ENCODE measurements at regions not wholly inside any gene's neighbourhood (a gene's known extent, or its start where the extent isn't known, plus 50 kb on each side); places are given as distances from the start of the nearest gene placed in this dataset.
"Not testable (repeated sequence)": the region's sequence is repeated elsewhere in the genome, so short reads cannot be mapped to it uniquely, and the experiment has no call there.

GRCh38 chr13:63837701-63838100 is 2422.1 kb upstream of the PCDH20 start:
- not testable (repeated sequence) for FAIRE-seq; H3K27ac ChIP-seq (ENCODE audit: low read depth in 1 of 3, low read length in 2 of 3); DNase-seq; H3K4me1 ChIP-seq (ENCODE audit: control insufficient read depth in 3 of 3, insufficient read depth in 2 of 3, low read depth in 1 of 3, low read length in 2 of 3); H3K27me3 ChIP-seq (ENCODE audit: control insufficient read depth in 3 of 3, insufficient read depth in 3 of 3, low read length in 3 of 3); H3K36me3 ChIP-seq (ENCODE audit: control insufficient read depth in 3 of 3, insufficient read depth in 2 of 3, low read depth in 1 of 3, low read length in 3 of 3); H3K4me3 ChIP-seq (ENCODE audit: low read depth in 1 of 3, low read length in 3 of 3)
- WGBS, 3 donors, result 94 to 96% (median 95%) methylated on average over 20 to 21 of the region's 21 CpGs
- peaks cover 1 to 46% of the 10 kb centered on the region in 2 donors for H3K9me3 ChIP-seq (ENCODE audit: control insufficient read depth in 2 of 2, insufficient read depth in 1 of 2, low read depth in 1 of 2, low read length in 1 of 2)

- not testable (repeated sequence) for FAIRE-seq; H3K27ac ChIP-seq (ENCODE audit: low read depth in 1 of 3, low read length in 2 of 3); DNase-seq; H3K27me3 ChIP-seq (ENCODE audit: control insufficient read depth in 3 of 3, insufficient read depth in 3 of 3, low read length in 3 of 3); H3K9me3 ChIP-seq (ENCODE audit: control insufficient read depth in 2 of 2, insufficient read depth in 1 of 2, low read depth in 1 of 2, low read length in 1 of 2); H3K36me3 ChIP-seq (ENCODE audit: control insufficient read depth in 3 of 3, insufficient read depth in 2 of 3, low read depth in 1 of 3, low read length in 3 of 3); H3K4me3 ChIP-seq (ENCODE audit: low read depth in 1 of 3, low read length in 3 of 3); H3K4me1 ChIP-seq (ENCODE audit: control insufficient read depth in 3 of 3, insufficient read depth in 2 of 3, low read depth in 1 of 3, low read length in 2 of 3)
- WGBS, 3 donors, result no CpG with 5 or more reads among the region's 2 CpGs
Measured at GRCh38 chr13:63829609-63830008, 2414.0 kb upstream of the PCDH20 start.

DNA sequence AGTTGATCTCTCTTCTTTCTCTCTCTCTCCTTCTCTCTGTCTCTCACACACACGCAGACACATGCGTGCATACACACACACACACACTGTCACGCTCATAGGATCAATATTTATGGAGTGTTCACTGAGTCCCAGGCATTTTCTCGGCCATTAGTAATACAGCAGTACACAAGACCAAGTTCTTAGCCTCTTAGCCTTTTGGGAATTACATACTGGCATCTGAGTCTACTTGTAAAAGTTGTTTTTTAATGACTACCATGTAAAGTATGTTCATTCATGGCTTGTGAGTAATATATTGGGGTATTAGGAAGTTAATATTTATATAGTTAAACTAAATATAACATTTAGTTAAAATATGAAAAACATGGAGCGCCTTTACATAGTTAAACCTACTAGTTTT is 2406.1 kb upstream of the PCDH20 start:
- H3K4me3 ChIP-seq (ENCODE audit: low read depth in 1 of 3, low read length in 3 of 3); DNase-seq; H3K27me3 ChIP-seq (ENCODE audit: control insufficient read depth in 3 of 3, insufficient read depth in 3 of 3, low read length in 3 of 3); H3K27ac ChIP-seq (ENCODE audit: low read depth in 1 of 3, low read length in 2 of 3); H3K4me1 ChIP-seq (ENCODE audit: control insufficient read depth in 3 of 3, insufficient read depth in 2 of 3, low read depth in 1 of 3, low read length in 2 of 3); FAIRE-seq; H3K9me3 ChIP-seq (ENCODE audit: control insufficient read depth in 2 of 2, insufficient read depth in 1 of 2, low read depth in 1 of 2, low read length in 1 of 2); H3K36me3 ChIP-seq (ENCODE audit: control insufficient read depth in 3 of 3, insufficient read depth in 2 of 3, low read depth in 1 of 3, low read length in 3 of 3): not testable (repeated sequence)
- WGBS, 3 donors, result 60 to 68% methylated on average over 5 of the region's 5 CpGs; no CpG with 5 or more reads in 1 of the 3 donors

GRCh38 chr13:63811428-63812004 is 2395.9 kb upstream of the PCDH20 start:
- FAIRE-seq, DNase-seq: not testable (repeated sequence)
- 90 to 94% (median 93%) methylated on average over 41 of the region's 41 CpGs for WGBS, 3 donors

DNA sequence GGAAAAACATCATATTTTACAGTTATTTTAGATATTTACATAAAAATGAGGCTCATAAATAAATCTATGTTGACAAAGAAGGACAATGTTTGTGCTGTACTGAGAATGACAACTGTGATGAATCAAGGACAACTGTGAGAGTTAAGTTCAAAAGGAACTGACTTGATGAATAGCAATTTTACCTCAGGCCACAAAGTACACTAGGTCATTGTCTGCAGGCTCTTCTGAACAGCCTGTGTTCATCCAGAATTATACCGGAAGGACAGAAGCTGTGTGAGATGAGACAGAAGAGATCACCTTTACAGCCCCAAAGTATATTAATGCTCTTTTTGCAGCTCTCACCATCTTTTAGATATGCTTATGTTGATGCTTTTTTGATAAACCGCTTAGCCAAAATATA is 2375.5 kb upstream of the PCDH20 start:
- FAIRE-seq, result not testable (repeated sequence)
- WGBS, 3 donors, result 90 to 94% (median 92%) methylated on average over 2 of the region's 2 CpGs

More at GRCh38 chr13:63811428-63812004, 2395.9 kb upstream of the PCDH20 start:
- not testable (repeated sequence) for H3K4me1 ChIP-seq (ENCODE audit: control insufficient read depth in 3 of 3, insufficient read depth in 2 of 3, low read depth in 1 of 3, low read length in 2 of 3); H3K4me3 ChIP-seq (ENCODE audit: low read depth in 1 of 3, low read length in 3 of 3); H3K27me3 ChIP-seq (ENCODE audit: control insufficient read depth in 3 of 3, insufficient read depth in 3 of 3, low read length in 3 of 3); H3K27ac ChIP-seq (ENCODE audit: low read depth in 1 of 3, low read length in 2 of 3); H3K9me3 ChIP-seq (ENCODE audit: control insufficient read depth in 2 of 2, insufficient read depth in 1 of 2, low read depth in 1 of 2, low read length in 1 of 2); H3K36me3 ChIP-seq (ENCODE audit: control insufficient read depth in 3 of 3, insufficient read depth in 2 of 3, low read depth in 1 of 3, low read length in 3 of 3)

DNA sequence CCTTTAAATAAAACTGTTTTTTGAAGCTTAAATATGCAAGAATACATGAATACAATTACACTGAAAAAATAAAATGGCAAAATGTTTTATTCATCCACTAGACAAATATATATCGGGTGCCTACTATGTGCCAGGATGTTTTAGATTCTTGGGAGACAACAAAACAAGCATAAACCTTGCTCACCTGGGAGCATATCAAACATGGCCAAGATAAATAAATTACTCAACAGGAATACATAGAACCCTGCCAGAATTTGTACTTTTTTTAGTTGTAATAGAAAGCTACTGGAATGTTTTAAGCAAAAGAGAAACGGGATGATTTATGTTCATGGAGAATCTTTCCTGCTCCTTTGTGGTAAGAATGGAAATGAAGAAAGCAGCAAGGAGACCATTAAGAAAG is 2358.5 kb upstream of the PCDH20 start:
- H3K4me1 ChIP-seq (ENCODE audit: control insufficient read depth in 3 of 3, insufficient read depth in 2 of 3, low read depth in 1 of 3, low read length in 2 of 3), result no peaks in the 10 kb centered on the region
- H3K4me3 ChIP-seq (ENCODE audit: low read depth in 1 of 3, low read length in 3 of 3), result no peak overlapping the region
- H3K27me3 ChIP-seq (ENCODE audit: control insufficient read depth in 3 of 3, insufficient read depth in 3 of 3, low read length in 3 of 3), result no peaks in the 10 kb centered on the region
- no peak for DNase-seq
- no peak overlapping the region for H3K27ac ChIP-seq (ENCODE audit: low read depth in 1 of 3, low read length in 2 of 3)
- no peak for FAIRE-seq
- 71 to 83% (median 76%) methylated on average over 2 of the region's 2 CpGs for WGBS, 3 donors
- no peaks in the 10 kb centered on the region for H3K36me3 ChIP-seq (ENCODE audit: control insufficient read depth in 3 of 3, insufficient read depth in 2 of 3, low read depth in 1 of 3, low read length in 3 of 3)
- no peaks in the 10 kb centered on the region for H3K9me3 ChIP-seq (ENCODE audit: control insufficient read depth in 2 of 2, insufficient read depth in 1 of 2, low read depth in 1 of 2, low read length in 1 of 2)

More for the DNA sequence above, 2375.5 kb upstream of the PCDH20 start:
- H3K27me3 ChIP-seq (ENCODE audit: control insufficient read depth in 3 of 3, insufficient read depth in 3 of 3, low read length in 3 of 3); H3K36me3 ChIP-seq (ENCODE audit: control insufficient read depth in 3 of 3, insufficient read depth in 2 of 3, low read depth in 1 of 3, low read length in 3 of 3); DNase-seq; H3K4me3 ChIP-seq (ENCODE audit: low read depth in 1 of 3, low read length in 3 of 3); H3K27ac ChIP-seq (ENCODE audit: low read depth in 1 of 3, low read length in 2 of 3); H3K9me3 ChIP-seq (ENCODE audit: control insufficient read depth in 2 of 2, insufficient read depth in 1 of 2, low read depth in 1 of 2, low read length in 1 of 2); H3K4me1 ChIP-seq (ENCODE audit: control insufficient read depth in 3 of 3, insufficient read depth in 2 of 3, low read depth in 1 of 3, low read length in 2 of 3): not testable (repeated sequence)

GRCh38 chr13:63773476-63773875 is 2357.8 kb upstream of the PCDH20 start:
- Histone ChIP-seq H3K4me1 (ENCODE audit: control insufficient read depth in 3 of 3, insufficient read depth in 2 of 3, low read depth in 1 of 3, low read length in 2 of 3) (no peaks in the 10 kb centered on the region), H3K27ac (ENCODE audit: low read depth in 1 of 3, low read length in 2 of 3) (no peak overlapping the region), H3K36me3 (ENCODE audit: control insufficient read depth in 3 of 3, insufficient read depth in 2 of 3, low read depth in 1 of 3, low read length in 3 of 3) (no peaks in the 10 kb centered on the region), H3K9me3 (ENCODE audit: control insufficient read depth in 2 of 2, insufficient read depth in 1 of 2, low read depth in 1 of 2, low read length in 1 of 2) (no peaks in the 10 kb centered on the region), H3K27me3 (ENCODE audit: control insufficient read depth in 3 of 3, insufficient read depth in 3 of 3, low read length in 3 of 3) (no peaks in the 10 kb centered on the region), H3K4me3 (ENCODE audit: low read depth in 1 of 3, low read length in 3 of 3) (no peak overlapping the region)
- no peak for DNase-seq
- no peak for FAIRE-seq
- 86 to 89% (median 86%) methylated on average over 3 of the region's 3 CpGs for WGBS, 3 donors

DNA sequence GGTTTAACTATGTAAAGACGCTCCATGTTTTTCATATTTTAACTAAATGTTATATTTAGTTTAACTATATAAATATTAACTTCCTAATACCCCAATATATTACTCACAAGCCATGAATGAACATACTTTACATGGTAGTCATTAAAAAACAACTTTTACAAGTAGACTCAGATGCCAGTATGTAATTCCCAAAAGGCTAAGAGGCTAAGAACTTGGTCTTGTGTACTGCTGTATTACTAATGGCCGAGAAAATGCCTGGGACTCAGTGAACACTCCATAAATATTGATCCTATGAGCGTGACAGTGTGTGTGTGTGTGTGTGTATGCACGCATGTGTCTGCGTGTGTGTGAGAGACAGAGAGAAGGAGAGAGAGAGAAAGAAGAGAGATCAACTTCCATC is 2342.0 kb upstream of the PCDH20 start:
- not testable (repeated sequence) for H3K4me3 ChIP-seq (ENCODE audit: low read depth in 1 of 3, low read length in 3 of 3); H3K9me3 ChIP-seq (ENCODE audit: control insufficient read depth in 2 of 2, insufficient read depth in 1 of 2, low read depth in 1 of 2, low read length in 1 of 2); H3K27me3 ChIP-seq (ENCODE audit: control insufficient read depth in 3 of 3, insufficient read depth in 3 of 3, low read length in 3 of 3); H3K27ac ChIP-seq (ENCODE audit: low read depth in 1 of 3, low read length in 2 of 3); H3K36me3 ChIP-seq (ENCODE audit: control insufficient read depth in 3 of 3, insufficient read depth in 2 of 3, low read depth in 1 of 3, low read length in 3 of 3); H3K4me1 ChIP-seq (ENCODE audit: control insufficient read depth in 3 of 3, insufficient read depth in 2 of 3, low read depth in 1 of 3, low read length in 2 of 3); DNase-seq; FAIRE-seq
- WGBS, 3 donors, result 59 to 69% (median 60%) methylated on average over 3 to 4 of the region's 5 CpGs

DNA sequence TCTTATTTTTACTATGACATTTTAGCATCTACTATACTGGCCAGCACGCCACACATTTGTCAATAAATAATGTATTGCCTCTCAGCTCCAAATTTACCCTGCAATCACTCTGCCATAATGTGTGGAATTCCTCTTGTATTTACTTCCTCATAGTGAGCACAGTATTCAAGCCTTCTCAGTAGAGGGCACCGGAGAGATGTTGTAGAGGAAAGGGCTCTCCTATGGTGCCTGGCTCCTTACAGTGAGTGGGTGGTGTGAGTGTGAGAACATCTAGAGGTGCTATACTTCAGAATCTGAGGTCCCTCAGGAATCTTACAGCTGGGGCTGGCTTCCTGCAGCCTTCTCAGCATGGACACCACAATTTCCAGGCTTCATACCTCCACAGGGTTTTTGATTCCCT is 2334.2 kb upstream of the PCDH20 start:
- not testable (repeated sequence) for H3K36me3 ChIP-seq (ENCODE audit: control insufficient read depth in 3 of 3, insufficient read depth in 2 of 3, low read depth in 1 of 3, low read length in 3 of 3); H3K27ac ChIP-seq (ENCODE audit: low read depth in 1 of 3, low read length in 2 of 3); H3K4me1 ChIP-seq (ENCODE audit: control insufficient read depth in 3 of 3, insufficient read depth in 2 of 3, low read depth in 1 of 3, low read length in 2 of 3); H3K4me3 ChIP-seq (ENCODE audit: low read depth in 1 of 3, low read length in 3 of 3); H3K27me3 ChIP-seq (ENCODE audit: control insufficient read depth in 3 of 3, insufficient read depth in 3 of 3, low read length in 3 of 3); H3K9me3 ChIP-seq (ENCODE audit: control insufficient read depth in 2 of 2, insufficient read depth in 1 of 2, low read depth in 1 of 2, low read length in 1 of 2); DNase-seq; FAIRE-seq
- WGBS, 3 donors, result no CpG with 5 or more reads among the region's 2 CpGs
